ENCODE measurements at regions not wholly inside any gene's neighbourhood (a gene's known extent, or its start where the extent isn't known, plus 50 kb on each side); places are given as distances from the start of the nearest gene placed in this dataset.
"Not testable (repeated sequence)": the region's sequence is repeated elsewhere in the genome, so short reads cannot be mapped to it uniquely, and the experiment has no call there.

DNA sequence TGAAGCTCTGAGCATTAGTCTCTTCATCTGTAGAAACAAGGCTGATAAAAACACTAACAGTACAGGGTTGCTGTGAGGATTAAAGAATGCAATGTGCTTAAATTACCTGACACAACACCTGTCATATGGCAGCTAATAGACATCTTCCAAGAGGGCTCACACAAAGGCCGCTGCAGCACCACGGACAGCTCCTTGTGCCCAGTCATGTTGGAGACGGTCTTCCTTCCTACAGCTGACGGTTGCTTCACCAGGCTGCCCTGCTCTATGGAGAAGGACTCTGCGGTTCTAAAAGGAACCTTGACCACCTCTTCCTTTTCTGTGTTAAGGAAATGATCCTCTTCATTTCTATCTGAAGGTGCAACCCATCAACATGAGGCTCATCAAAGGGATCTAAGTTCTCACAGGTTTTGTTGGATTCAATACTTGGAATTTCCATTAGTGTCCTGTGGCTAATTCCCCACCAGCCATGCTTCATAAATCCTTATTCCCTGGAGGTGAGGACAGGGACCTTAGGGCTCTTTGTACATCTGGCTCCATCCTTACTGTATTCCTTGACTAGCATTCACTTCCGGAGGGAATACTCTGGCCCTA is 138.9 kb upstream of the CES5A start:
- DNase-seq (ENCODE audit: low read depth in 2 of 2) = peak; percentile 1 to 7

DNA sequence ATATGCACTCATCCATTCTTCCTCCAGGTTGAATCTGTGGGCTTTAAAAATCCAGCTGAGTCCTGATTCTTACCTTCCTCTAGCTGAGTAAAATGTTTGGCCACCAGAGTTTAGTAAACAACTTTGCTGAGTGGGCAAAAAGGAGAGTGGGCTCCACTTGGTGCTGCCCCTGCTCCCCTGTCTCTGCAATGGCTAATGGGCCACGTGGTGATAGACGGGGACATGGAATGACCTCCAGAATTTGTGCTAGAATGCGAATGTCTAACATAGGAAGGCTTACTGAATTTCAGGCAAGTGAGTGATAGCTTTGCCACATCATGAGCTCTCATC is 137.3 kb upstream of the CES5A start:
- no peak for DNase-seq (ENCODE audit: low read depth in 2 of 2)

DNA sequence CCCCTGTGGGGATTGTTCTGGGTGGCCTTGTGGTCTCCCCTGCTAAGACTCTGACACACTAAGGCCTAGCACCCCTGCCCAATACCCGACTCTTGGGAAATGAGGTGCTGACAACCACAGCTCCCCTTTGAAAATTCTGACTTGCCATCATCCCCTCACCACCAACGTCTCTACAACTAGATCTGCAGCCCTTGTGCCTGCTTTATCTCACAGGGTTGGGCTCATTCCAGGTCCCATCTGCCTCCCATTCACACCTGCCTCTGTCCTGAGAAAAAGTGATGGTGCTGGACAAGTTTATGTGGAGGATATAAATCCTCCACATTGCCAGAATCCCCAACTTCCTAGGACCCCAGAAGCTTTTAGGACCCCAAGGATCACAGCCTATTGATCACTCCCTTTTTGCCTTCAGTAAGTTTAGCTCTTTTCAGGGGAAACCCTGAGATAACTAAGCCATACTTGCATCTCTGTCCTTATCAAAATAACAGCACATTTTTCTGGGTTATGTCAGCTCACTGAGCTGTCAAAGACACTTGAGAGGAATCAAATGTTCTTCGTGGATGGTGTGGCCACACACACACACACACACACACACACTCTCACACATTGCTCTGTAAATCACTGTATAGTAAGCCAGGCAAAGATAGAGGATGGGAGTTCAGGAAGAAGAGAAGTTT is 136.8 kb upstream of the CES5A start:
- DNase-seq (ENCODE audit: low read depth in 2 of 2) = no peak

DNA sequence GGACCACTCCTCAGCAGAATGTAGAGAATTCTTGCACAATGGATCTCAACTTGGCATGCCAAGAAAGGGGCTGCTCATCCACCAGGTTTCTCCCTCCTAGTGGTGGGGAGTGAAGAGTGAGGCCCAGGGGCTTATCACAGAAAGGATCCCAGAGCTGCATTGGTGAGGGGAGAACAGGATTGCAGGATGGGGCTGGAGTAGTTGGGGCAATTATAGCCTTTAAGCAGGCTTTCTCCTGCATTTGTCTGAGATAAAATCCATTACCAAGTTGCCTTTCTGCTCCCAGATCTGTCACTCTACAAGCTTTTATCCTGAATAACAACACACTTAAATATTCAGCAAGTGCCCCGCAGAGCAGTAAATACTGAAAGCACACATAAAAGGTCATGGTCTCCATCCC is 130.8 kb upstream of the CES5A start:
- no peak for DNase-seq (ENCODE audit: low read depth in 2 of 2)

DNA sequence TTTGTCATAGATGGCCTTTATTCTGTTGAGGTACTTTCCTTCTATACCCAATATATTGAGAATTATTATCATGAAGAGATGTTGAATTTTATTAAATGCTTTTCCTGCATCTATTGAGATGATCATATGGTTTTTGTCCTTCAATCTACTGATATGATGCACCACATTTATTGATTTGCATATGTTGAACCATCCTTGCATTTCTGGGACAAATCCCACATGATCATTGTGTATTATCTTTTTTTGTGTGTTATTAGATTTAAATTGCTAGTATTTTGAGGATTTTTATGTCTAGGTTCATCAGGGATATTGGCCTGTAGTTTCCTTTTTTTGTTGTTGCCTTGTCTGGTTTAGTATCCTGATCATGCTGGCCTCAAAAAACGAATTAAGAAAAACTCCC is 124.5 kb upstream of the CES5A start:
- DNase-seq (ENCODE audit: low read depth in 2 of 2) = no peak

DNA sequence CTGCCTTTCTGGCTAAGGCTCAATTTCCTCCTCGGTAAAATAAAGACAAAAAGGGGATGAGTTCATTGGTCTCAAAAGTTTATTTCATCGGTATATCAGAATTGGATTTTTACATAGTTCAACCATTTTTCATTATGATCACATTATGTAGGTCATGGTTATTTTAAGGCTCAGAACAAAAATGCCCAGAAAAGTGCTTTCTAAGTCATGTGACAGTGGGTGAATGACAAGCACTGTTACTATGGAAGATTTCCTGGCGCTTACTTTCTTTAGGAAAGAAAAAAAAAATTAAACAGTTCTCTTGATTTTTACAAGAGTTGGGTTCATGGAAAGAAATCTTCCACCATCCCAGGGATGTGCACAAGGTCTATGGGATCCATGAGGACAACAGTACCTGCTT is 117.9 kb upstream of the CES5A start:
- no peak for DNase-seq (ENCODE audit: low read depth in 2 of 2)

DNA sequence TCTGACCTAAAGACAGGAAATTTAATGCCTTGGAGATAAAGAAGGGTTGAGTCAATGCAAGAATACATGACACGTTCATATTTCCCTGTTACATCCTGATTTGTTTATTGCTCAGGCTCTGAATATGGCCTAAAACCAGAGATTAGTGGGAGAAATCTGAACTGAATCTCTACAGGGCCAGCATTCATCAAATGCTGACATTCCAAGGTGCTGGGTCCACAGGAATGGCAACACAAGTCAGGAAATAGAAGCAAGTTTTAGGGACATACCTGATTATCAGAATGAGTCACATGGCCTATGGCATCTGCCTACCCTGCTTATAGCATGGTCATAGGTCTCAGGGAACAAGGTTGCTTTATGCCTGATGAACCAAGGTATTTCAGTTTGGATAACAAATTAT is 117.4 kb upstream of the CES5A start:
- no peak for DNase-seq (ENCODE audit: low read depth in 2 of 2)

DNA sequence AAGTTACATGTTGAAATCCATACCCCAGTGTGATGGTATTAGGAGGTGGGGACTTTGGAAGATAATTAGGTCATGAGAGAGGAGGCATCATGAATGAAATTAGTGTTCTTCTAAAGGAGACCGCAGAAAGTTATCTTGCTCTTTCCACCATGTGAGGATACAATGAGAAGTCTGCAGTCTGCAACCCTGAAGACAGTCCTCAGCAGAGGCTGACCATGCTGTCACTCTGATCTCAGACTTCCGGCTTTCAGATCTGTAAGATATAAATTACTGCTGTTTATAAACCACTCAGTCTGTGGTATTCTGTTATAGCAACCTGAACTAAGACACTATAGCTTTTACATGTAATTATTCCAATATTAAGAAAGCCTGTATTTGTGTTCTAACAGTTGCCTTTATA is 116.7 kb upstream of the CES5A start:
- no peak for DNase-seq (ENCODE audit: low read depth in 2 of 2)

DNA sequence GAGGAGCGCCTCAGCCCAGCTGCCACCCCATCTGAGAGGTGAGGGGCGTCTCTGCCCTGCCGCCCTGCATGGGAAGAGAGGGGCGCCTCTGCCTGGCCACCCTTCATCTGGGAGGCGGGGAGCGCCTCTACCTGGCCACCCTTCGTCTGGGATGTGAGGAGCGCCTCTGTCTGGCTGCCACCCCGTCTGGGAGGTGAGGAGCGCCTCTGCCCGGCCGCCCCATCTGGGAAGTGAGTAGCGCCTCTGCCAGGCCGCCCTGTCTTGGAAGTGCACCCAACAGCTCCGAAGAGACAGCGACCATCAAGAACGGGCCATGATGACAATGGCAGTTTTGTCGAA is 114.4 kb upstream of the CES5A start:
- DNase-seq (ENCODE audit: low read depth in 2 of 2) = no peak

DNA sequence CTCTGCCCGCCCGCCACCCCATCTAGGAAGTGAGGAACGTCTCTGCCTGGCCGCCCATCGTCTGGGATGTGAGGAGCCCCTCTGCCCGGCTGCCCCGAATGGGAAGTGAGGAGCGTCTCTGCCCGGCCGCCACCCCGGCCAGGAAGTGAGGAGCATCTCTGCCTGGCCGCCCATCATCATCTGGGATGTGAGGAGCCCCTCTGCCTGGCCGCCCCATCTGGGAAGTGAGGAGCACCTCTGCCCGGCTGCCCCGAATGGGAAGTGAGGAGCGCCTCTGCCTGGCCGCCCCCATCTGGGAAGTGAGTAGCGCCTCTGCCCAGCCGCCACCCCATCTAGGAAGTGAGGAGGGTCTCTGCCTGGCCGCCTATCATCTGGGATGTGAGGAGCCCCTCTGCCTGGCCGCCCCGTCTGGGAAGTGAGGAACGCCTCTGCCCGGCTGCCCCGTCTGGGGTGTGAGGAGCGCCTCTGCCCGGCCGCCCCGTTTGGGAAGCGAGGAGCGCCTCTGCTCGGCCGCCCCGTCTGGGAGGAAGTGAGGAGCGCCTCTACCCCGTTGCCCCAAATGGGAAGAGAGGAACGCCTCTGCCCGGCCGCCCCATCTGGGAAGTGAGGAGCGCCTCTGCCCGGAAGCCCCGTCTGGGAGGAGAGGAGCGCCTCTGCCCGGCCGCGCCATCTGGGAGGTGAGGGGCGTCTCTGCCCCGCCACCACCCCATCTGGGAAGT is 113.8 kb upstream of the CES5A start:
- not testable (repeated sequence) for DNase-seq (ENCODE audit: low read depth in 2 of 2)

DNA sequence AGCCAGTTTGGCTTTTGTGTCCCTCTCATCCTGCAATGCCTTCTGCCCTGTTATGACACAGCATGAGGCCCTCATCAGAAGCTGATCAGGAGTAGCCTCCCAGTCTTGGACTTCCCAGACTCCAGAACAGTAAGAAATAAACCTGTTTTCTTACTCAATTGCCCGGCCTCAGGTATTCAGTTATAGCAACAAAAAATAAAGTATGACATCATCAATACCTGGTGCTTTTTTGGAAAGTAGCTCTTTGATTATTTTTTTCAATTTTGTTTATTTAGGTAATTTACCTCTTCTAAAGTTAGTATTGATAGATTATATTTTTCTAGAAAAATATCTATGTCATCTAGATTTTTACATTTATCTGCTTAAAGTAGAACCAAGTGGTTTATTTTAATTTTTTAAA is 112.8 kb upstream of the CES5A start:
- DNase-seq (ENCODE audit: low read depth in 2 of 2) = no peak

DNA sequence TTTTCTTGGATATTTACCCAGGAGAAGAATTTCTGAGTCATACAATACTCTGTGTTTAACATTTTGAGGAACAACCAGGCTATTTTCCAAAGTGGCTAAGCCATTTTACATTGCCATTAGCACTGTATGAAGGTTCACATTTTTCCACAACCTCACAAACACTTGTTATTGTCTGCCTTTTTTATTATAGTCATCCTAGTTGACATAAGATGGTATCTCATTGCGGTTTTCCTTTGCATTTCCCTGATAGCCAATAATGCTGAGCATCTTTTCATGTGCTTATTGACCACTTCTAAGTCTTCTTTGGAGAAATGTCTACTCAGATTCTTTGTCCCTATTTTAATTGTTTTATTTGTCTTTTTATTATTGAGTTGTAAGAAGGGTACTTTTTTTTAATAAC is 107.4 kb upstream of the CES5A start:
- DNase-seq (ENCODE audit: low read depth in 2 of 2) = no peak

DNA sequence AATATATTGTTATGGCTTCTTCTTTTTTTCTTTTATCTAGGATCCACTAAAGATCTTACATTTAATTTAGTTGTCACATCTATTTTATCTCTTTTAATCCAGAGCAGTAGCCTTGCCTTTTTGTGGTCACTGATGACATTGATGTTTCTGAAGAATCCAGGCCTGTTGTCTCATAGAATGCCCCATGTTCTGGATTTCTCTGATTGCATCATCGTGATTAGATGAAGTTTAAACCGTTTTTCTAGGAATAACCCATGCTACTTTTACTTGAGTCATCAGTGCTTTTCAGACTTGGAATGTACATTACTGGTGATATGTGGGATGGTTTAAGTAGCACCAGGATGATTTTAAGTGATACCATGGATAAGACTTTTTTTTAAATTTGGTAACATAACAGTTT is 106.4 kb upstream of the CES5A start:
- DNase-seq (ENCODE audit: low read depth in 2 of 2) = no peak

DNA sequence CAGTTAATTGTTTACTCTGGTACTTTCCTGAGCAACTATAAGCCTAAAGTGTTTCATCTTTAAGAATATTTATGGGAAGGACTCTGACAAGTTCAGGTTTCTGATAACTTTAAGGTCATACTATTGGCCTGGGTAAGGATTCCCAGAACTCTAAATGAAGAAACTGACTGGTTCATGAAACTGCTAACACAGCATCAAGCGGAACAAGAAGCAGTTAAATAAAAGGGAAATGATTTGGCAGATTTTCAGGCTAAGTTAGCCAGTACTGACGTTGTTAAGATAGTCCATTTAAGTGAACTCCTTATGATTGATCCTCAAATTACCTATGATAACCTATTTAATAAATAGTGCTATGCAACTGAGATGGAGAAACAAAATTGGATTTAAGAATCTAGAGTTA is 101.6 kb upstream of the CES5A start:
- no peak for DNase-seq (ENCODE audit: low read depth in 2 of 2)

DNA sequence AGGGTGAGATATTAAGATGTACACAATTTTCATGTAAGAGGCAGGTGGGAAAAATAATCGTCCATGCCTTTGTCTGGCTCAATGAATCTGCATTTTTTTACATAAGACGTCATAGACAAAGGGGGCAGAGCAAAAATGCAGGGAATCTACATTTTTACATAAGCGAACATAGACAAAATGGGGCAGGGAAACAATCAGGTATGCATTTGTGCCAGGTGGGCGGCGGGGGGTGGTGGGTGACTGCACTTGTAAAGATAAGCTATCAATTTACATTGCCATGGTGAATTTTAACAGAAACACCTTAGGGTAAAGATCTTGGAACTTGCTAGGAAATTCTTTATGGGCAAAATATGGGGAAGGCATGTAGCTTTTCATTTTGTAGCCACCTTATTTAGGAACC is 96.3 kb upstream of the CES5A start:
- DNase-seq (ENCODE audit: low read depth in 2 of 2) = no peak

DNA sequence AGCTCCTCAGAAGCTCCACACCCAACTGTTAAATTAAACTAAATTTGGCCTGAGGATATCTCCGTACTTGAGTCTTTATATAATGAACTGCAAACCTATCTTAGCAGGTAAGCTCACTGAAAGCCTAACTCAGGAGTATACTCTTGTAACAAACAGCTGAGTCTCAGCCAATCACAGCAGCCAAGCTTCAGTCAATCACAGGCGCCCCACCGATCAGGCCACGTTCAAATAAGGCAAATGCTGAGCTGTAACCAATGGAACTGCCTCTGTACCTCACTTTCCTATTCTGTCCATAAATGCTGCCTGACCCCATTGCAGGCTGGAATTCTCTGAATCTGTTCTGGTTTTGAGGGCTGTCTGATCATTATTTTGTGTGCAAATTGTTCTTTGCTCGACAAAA is 93.0 kb upstream of the CES5A start:
- DNase-seq (ENCODE audit: low read depth in 2 of 2) = no peak

DNA sequence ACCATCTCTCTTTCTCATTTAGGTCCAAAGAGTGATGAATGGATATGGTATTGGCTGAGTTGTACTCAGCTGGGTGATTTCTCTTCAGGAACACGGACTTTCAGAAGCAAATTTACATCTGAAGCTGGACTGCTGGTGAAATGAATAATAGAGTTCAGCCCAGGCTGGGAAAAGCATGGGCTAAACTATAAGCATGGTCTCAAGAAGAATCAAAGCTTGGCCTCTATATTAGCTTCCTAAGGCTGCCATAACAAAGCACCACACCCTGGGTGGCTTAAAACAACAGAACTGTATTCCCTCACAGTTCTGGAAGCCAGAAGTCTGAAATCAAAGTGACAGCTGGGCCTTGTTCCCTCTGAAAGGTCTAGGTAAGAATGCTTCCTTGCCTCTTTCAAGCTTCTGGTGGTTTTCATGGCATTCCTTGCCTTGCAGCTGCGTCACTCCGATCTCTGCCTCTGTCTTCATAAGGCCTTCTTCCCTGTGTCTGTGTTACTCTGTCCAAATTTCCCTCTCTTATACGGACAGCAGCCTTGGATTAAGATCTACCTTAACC is 89.8 kb upstream of the CES5A start:
- DNase-seq (ENCODE audit: low read depth in 2 of 2) = no peak

DNA sequence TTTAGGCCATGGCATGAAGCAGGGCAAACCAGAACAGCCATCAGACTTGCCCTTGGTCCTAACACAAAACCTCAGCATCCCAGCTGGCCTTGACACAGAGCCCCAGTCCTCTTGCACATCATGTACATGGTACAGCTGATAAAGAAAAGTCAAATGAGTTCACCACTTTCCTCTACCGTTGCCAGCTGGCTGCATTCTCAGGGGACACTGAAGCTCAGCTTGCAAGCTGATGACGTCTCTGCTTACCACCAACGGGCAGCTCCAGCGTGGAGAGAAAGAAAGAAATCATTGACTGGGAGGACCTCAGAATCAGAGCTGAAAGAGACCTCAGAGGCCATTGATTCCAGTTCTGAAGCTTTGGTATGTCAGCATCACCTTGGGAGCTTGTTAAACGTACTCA is 80.7 kb upstream of the CES5A start:
- DNase-seq (ENCODE audit: low read depth in 2 of 2) = no peak

DNA sequence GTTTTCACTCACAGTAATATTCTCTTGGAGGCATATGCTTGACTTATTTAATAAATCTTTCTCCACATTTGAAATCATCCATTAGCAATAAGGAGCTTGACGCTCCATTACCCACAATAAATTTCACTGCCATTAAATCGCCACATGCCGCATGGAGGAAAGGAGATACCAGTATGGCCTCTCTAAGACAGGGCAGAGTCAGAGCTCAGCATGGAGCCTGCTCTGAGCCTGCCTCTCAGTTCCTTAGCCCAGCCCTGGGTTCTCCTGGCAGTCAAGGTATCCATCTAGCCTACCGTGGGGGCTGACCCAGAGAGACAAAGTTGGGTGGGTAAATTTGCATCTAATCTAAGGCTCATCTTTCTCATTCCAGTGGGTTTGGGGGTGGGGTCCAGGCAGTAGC is 80.3 kb upstream of the CES5A start:
- no peak for DNase-seq (ENCODE audit: low read depth in 2 of 2)

DNA sequence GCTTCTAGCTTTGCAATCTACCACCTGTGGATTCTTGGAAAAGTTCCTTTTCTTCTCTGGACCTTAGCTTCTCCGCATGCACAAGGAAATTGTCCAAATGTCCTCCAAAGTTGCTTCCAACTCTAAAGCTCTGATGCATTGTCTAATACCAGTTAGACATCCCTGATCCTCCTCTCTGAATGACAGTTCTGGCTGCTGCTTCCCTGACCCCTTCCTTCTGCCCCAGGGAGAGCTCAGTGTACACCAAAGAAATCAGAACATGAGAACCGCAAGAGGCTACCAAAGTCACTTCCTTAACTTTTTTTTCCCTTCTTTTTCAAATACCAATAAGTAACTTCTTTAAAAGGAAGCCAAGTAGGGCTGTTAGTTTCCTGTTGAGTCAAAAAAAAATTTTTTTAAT is 79.7 kb upstream of the CES5A start:
- DNase-seq (ENCODE audit: low read depth in 2 of 2) = no peak

DNA sequence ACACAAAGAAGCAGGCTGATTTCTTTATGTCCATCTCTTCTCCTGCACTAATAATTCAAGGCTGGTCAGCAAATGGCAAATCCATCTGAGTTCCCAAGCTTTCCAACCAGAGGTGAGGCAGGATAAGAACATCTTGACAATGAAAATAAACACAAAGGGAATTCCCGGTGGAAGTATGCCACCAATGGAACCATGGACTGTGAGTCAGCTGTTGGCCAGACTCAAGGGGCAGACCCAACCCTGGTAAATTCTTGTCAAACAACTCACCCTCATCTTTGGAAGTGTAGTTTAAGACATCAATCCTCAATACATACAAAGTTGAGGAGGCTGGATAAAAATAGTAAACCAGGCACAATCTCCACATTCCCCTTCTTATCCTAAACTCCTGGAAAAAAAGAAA is 74.3 kb upstream of the CES5A start:
- DNase-seq (ENCODE audit: low read depth in 2 of 2) = no peak

DNA sequence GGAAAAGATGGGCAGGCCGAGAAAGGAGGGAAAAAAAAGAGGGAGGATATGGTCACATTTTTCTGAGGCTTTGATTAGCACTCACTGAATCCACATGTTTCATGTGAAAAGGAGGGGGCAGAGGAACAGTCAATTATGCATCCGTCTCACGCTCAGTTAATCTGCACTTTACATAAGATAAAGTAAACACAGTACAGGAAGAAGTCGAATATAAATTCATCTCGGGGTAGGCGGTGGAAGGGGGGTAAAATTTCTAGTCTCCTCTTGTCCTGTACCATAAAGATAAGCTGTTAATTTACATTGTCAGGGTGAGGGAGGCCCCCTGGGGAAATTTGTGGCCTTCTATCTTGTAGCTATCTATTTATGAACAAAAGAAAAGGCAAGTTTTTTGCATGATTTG is 73.1 kb upstream of the CES5A start:
- no peak for DNase-seq (ENCODE audit: low read depth in 2 of 2)

DNA sequence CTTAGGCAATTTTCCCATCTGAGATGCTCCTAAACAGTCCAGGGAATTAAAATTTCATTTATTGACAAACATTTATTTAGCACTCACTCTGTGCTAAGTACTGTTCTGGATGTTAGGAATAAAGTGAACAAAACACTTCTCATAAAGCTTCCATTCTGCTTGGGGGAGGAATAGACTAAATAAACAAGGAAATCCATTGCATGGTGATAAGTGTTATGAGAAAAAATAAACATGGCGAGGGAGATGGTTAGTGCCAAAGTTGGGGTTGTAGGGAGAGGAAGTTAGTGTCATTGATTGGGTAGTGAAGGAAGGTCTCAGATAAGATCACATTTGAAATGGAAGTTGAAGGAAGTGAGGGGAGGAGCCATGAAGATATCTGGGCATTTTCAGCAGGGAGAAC is 72.2 kb upstream of the CES5A start:
- no peak for DNase-seq (ENCODE audit: low read depth in 2 of 2)
